Heart left ventricle (tissue), 16 donors: ENCODE measurements at regions not wholly inside any gene's neighbourhood (a gene's known extent, or its start where the extent isn't known, plus 50 kb on each side); places are given as distances from the start of the nearest gene placed in this dataset.

Experiments
- ATAC-seq, 4 donors: fragments of 200-7000 bp; cut with Tn5 transposase; one replicate each; pipeline ENCODE4 v1.9.1; 2020 to 2022; ENCODE audit warnings: moderate library complexity in 4 of 4, mild to moderate bottlenecking in 3 of 4, moderate number of reproducible peaks in 1 of 4
- DNase-seq, 5 donors: peaks; one replicate each; pipeline ENCODE4 v3.0.0-alpha.2; 2020
- H3K27ac ChIP-seq, 12 donors: fragments of 200-600 bp; sonication (generic) in 4 of 12; one replicate each; pipeline versions ENCODE4 v1.5.0 to v1.8.0; 2016 to 2022; ENCODE audit warnings: mild to moderate bottlenecking in 2 of 12
- H3K27me3 ChIP-seq, 9 donors: fragments of 200-600 bp; sonication (generic) in 2 of 9; one replicate each; pipeline versions ENCODE4 v1.5.1 to v1.8.0; 2016 to 2022; ENCODE audit warnings: mild to moderate bottlenecking in 3 of 9
- H3K36me3 ChIP-seq, 9 donors: fragments of 200-600 bp; sonication (generic) in 2 of 9; one replicate each; pipeline versions ENCODE4 v1.5.0 to v1.8.0; 2018 to 2022; ENCODE audit warnings: mild to moderate bottlenecking in 2 of 9
- H3K4me1 ChIP-seq, 12 donors: fragments of 200-600 bp; sonication (generic) in 4 of 12; one replicate each; pipeline versions ENCODE4 v1.5.0 to v1.8.0; 2016 to 2022; ENCODE audit warnings: mild to moderate bottlenecking in 3 of 12
- H3K4me3 ChIP-seq, 12 donors: fragments of 200-600 bp; sonication (generic) in 4 of 12; one replicate each; pipeline versions ENCODE4 v1.5.0 to v1.8.0; 2017 to 2022; ENCODE audit warnings: mild to moderate bottlenecking in 9 of 12, moderate library complexity in 4 of 12
- H3K9me3 ChIP-seq, 12 donors: fragments of 200-600 bp; sonication (generic) in 4 of 12; one replicate each; pipeline versions ENCODE4 v1.5.0 to v1.8.0; 2016 to 2022; ENCODE audit warnings: mild to moderate bottlenecking in 1 of 12
- POLR2A ChIP-seq, 2 donors: fragments of 450-650 bp; IDR thresholded peaks; one replicate each; pipeline ENCODE4 v1.6.1; 2017; ENCODE audit warnings: antibody characterized with exemption in 2 of 2, mild to moderate bottlenecking in 2 of 2, moderate library complexity in 2 of 2
- WGBS, 4 donors: extraction: QIAGEN DNeasy Blood & Tissue Kit in 2 of 4; methylation state at CpG; one replicate each; pipeline versions ENCODE4 v1.1.5 to v1.1.7; 2013 to 2018; 5-methylcytosine and 5-hydroxymethylcytosine counted together
- intact Hi-C, 10 donors: fragments of 100-400 bp; cut with DNase I; formaldehyde crosslinking; loops; one replicate each; pipeline versions ENCODE4 v1.11.1 to v1.14.2; 2022
- TF ChIP-seq, protein P1 (sequence below), 12 donors: fragments of 200-600 bp; sonication (generic) in 4 of 12; IDR thresholded peaks; one replicate each; pipeline versions ENCODE4 v1.5.0 to v1.8.0; 2018 to 2022; ENCODE audit warnings: antibody characterized with exemption in 12 of 12, mild to moderate bottlenecking in 5 of 12
- donor health status: ischemic (EF 13 %, LVEDD 7.1; RV severe dilation, severe dysfunction).
- donor health status: healthy with polysubstance abuse.
- donor health status: DM: no; HTN: yes; CAD: no.
- donor health status: DM: no; HTN: no; CAD: no.
- donor health status: ischemic (EF 25% LVEDD 6.9; RV normal size, moderate dysfunction).
- donor health status: ischemic (EF 25% LVEDD 5.7; RV mildly dilated, moderate dysfunction).
- donor health status: healthy.
- donor health status: DM: yes; HTN: yes; CAD: no.
- donor health status: ischemic (EF 35%, LVEDD 5.7; RV mildly dilated, moderate dysfunction).
- donor health status: nonischemic (EF 11% LVEDD 7.7; RV severe dilation, severe dysfunction).
- donor health status: DM: yes; HTN: yes; CAD: no.
- donor health status: PGD.
- donor health status: ischemic (EF 29% LVEDD 5.4; RV normal size, mild dysfunction).
- donor health status: nonischemic (EF 23%, LVEDD 6.1; RV moderate dilation, normal function).

DNA sequence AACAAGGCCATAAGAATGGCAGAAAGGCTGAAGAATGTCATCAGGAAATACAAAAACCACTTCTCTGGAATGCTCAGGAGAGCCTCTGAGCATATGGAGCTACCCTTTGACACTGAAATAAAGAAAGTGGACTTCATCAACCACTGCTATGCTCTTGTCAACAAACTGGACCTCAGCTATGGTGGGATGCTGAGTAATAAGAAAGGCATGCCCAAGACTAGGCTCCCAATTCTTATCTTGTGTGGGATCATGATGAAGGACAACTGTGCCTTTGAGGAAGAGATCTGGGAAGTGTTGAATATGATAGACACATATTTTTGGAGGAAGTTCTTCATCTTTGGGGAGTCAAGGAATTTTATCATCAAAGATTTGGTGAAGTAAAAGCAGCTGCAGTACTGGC is 86.9 kb upstream of the MAGEB16 start:
- Histone ChIP-seq H3K4me1 (no peaks in the 10 kb centered on the region), H3K4me3 (no peak overlapping the region), H3K27ac (no peak overlapping the region), H3K27me3 (no peaks in the 10 kb centered on the region), H3K36me3 (no peaks in the 10 kb centered on the region), H3K9me3 (no peaks in the 10 kb centered on the region)
- no peak for TF ChIP-seq POLR2A (IDR thresholded peaks at IDR 0.05)
- TF ChIP-seq, protein P1, sequence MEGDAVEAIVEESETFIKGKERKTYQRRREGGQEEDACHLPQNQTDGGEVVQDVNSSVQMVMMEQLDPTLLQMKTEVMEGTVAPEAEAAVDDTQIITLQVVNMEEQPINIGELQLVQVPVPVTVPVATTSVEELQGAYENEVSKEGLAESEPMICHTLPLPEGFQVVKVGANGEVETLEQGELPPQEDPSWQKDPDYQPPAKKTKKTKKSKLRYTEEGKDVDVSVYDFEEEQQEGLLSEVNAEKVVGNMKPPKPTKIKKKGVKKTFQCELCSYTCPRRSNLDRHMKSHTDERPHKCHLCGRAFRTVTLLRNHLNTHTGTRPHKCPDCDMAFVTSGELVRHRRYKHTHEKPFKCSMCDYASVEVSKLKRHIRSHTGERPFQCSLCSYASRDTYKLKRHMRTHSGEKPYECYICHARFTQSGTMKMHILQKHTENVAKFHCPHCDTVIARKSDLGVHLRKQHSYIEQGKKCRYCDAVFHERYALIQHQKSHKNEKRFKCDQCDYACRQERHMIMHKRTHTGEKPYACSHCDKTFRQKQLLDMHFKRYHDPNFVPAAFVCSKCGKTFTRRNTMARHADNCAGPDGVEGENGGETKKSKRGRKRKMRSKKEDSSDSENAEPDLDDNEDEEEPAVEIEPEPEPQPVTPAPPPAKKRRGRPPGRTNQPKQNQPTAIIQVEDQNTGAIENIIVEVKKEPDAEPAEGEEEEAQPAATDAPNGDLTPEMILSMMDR (IDR thresholded peaks at IDR 0.05): no peak
- intact Hi-C loops: no loop called here
- DNase-seq (no peak), ATAC-seq (no peak)

DNA sequence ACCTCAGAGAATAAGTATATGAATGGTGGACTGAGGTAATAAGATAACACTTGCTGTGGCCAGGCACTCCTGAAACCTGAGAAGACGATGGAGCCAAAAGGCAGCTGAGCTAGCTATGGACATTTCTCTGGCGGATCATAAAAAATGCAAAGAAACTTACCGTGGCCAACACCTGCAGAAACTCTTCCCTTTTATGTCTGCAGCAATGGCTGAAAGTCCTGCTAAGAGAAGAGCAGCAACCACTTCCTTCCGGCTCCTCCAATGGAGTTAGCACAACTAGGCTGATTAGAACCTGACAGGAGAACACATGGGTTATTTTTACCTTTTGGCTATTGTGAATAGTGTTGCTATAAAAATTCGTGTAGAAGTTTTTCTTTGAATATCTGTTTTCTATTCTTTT is 76.0 kb upstream of the MAGEB16 start:
- Histone ChIP-seq H3K4me3 (no peak overlapping the region), H3K36me3 (no peaks in the 10 kb centered on the region), H3K27ac (no peak overlapping the region), H3K9me3 (no peaks in the 10 kb centered on the region), H3K27me3 (no peaks in the 10 kb centered on the region), H3K4me1 (no peaks in the 10 kb centered on the region)
- 65 to 87% (median 73%) methylated on average over 5 of the region's 5 CpGs for WGBS, 4 donors
- intact Hi-C loops: no loop called here
- ATAC-seq (no peak), DNase-seq (no peak)
- TF ChIP-seq, protein P1 (IDR thresholded peaks at IDR 0.05): no peak
- TF ChIP-seq POLR2A (IDR thresholded peaks at IDR 0.05): no peak

DNA sequence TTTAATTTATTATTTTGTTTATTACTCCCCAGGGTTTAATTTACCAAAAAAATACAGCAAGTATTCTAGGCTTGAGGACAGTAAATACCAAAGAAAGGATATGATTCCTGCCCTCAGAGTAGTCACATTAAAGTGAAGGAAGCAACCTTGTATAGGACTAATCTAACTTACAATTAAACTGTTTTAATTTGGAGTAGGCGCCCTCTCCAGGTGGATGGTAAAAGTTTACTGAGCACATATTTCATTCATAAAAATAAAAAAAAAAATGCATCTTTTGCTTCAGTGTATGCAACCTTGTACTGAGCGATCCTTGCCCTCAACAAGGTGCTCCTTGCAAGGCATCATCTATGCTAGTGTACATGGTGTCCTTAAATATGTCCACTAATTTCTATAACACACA is 72.0 kb upstream of the MAGEB16 start:
- no peak for TF ChIP-seq POLR2A (IDR thresholded peaks at IDR 0.05)
- TF ChIP-seq, protein P1 (IDR thresholded peaks at IDR 0.05): peak in 1 of 12 donors; percentile 20
- 35 to 59% (median 48%) methylated on average over 2 of the region's 2 CpGs for WGBS, 4 donors

DNA sequence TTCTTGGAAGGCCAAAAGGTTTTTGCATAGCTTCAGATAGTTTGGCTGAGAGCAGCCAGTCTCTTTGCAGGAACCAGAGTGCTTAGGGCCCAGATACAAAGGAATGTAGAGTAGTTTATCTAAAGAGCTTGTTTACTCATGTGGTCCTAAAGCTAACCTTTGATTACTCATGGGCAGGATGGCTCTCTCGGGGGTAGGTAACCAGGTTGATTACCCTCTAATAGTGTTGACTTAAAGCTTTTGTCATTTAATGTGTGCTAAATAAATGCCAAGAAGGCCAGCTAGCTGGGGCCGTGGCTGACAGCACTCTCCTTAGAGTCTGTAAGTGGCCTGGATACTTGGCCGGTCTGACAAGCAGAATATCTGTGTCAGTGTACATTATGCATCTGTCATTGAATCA is 69.7 kb upstream of the MAGEB16 start:
- Histone ChIP-seq H3K4me1 (no peaks in the 10 kb centered on the region), H3K36me3 (no peaks in the 10 kb centered on the region), H3K9me3 (peaks cover 0 to 4% (median 0%) of the 10 kb centered on the region in 12 donors), H3K27me3 (no peaks in the 10 kb centered on the region), H3K27ac (no peak overlapping the region), H3K4me3 (no peak overlapping the region)
- ATAC-seq: no peak
- WGBS, 4 donors: 31 to 36% (median 35%) methylated on average over 3 of the region's 3 CpGs
- intact Hi-C loops: no loop called here
- no peak for DNase-seq
- TF ChIP-seq POLR2A (IDR thresholded peaks at IDR 0.05): no peak
- TF ChIP-seq, protein P1 (IDR thresholded peaks at IDR 0.05): no peak

More for the DNA sequence above, 72.0 kb upstream of the MAGEB16 start:
- DNase-seq (no peak), ATAC-seq (no peak)
- H3K4me3 ChIP-seq: no peak overlapping the region
- H3K36me3 ChIP-seq: no peaks in the 10 kb centered on the region
- no peak overlapping the region for H3K27ac ChIP-seq
- H3K27me3 ChIP-seq: no peaks in the 10 kb centered on the region
- no peaks in the 10 kb centered on the region for H3K4me1 ChIP-seq
- intact Hi-C loops: no loop called here
- peaks cover 0 to 4% (median 0%) of the 10 kb centered on the region in 12 donors for H3K9me3 ChIP-seq
